WTC11 (cell line): ENCODE measurements at regions not wholly inside any gene's neighbourhood (a gene's known extent, or its start where the extent isn't known, plus 50 kb on each side); places are given as distances from the start of the nearest gene placed in this dataset.

ENCODE experiments used
- ATAC-seq: fragments of 200-7000 bp; cut with Tn5 transposase; 2 replicates; pipeline ENCODE4 v1.10.0; 2021; ENCODE audit warnings: mild to moderate bottlenecking, moderate library complexity
- CTCF ChIA-PET: fragments of 300-600 bp; sonication (Branson Sonifier 250); formaldehyde crosslinking; loops from one replicate; lab custom pipeline; 2021; ENCODE audit warnings: antibody characterized with exemption; lab: Charles Lee
- POLR2A ChIA-PET: fragments of 350-600 bp; sonication (Branson Sonifier 250); formaldehyde crosslinking; loops from one replicate; lab custom pipeline; 2021; ENCODE audit warnings: antibody characterized with exemption; lab: Charles Lee
- DNase-seq: peaks from one replicate; pipeline ENCODE4 v3.0.0; 2021; ENCODE audit warnings: low spot score
- H3K27ac Mint-ChIP-seq: 2 replicates; pipeline ENCODE4 v1.8.0; 2021; ENCODE audit warnings: mixed read lengths
- H3K27me3 Mint-ChIP-seq: 2 replicates; pipeline ENCODE4 v1.8.0; 2021; ENCODE audit warnings: low read depth, mild to moderate bottlenecking, moderate library complexity, mixed read lengths
- H3K36me3 Mint-ChIP-seq: 2 replicates; pipeline ENCODE4 v1.8.0; 2021; ENCODE audit warnings: mixed read lengths
- H3K4me1 Mint-ChIP-seq: 2 replicates; pipeline ENCODE4 v1.8.0; 2022; ENCODE audit warnings: mixed read lengths
- H3K4me3 Mint-ChIP-seq: 2 replicates; pipeline ENCODE4 v1.8.0; 2021; ENCODE audit warnings: mild to moderate bottlenecking, moderate library complexity, mixed read lengths
- H3K9me3 Mint-ChIP-seq: 2 replicates; pipeline ENCODE4 v1.8.0; 2021; ENCODE audit warnings: mixed read lengths
- E2F1 ChIP-seq: sonication (generic); formaldehyde crosslinking; IDR thresholded peaks from 2 replicates; pipeline ENCODE4 v1.8.0; 2022; ENCODE audit warnings: mild to moderate bottlenecking, missing genetic modification reagents
- ELF4 ChIP-seq: sonication (generic); formaldehyde crosslinking; IDR thresholded peaks from 2 replicates; pipeline ENCODE4 v1.8.1; 2022; ENCODE audit warnings: low read depth, mild to moderate bottlenecking, moderate library complexity, missing genetic modification reagents
- GRHL2 ChIP-seq: fragments of 250-450 bp; sonication (Bioruptor Pico); IDR thresholded peaks from 2 replicates; pipeline ENCODE4 v1.8.0; 2022; ENCODE audit warnings: mild to moderate bottlenecking, moderate library complexity; ENCODE audit not compliant: insufficient replicate concordance, severe bottlenecking
- GTF2I ChIP-seq: fragments of 250-450 bp; sonication (Bioruptor Pico); conservative IDR thresholded peaks from 2 replicates; pipeline ENCODE4 v1.4.0; 2021; ENCODE audit warnings: mild to moderate bottlenecking
- HMGA2 ChIP-seq: fragments of 250-450 bp; sonication (Bioruptor Pico); IDR thresholded peaks from 2 replicates; pipeline ENCODE4 v1.4.0; 2021; ENCODE audit warnings: mild to moderate bottlenecking, moderate library complexity
- HMGXB4 ChIP-seq: sonication (generic); formaldehyde crosslinking; IDR thresholded peaks from 2 replicates; pipeline ENCODE4 v1.8.1; 2023; ENCODE audit warnings: mild to moderate bottlenecking, moderate library complexity, missing genetic modification reagents
- JAZF1 ChIP-seq: fragments of 250-450 bp; sonication (Bioruptor Pico); IDR thresholded peaks from 2 replicates; pipeline ENCODE4 v1.9.0; 2021; ENCODE audit warnings: moderate library complexity, mild to moderate bottlenecking, inconsistent platforms
- MXD4 ChIP-seq: fragments of 250-450 bp; sonication (Bioruptor Pico); IDR thresholded peaks from 2 replicates; pipeline ENCODE4 v1.8.0; 2021; ENCODE audit warnings: mild to moderate bottlenecking, moderate library complexity, borderline replicate concordance
- MYBL2 ChIP-seq: sonication (generic); formaldehyde crosslinking; IDR thresholded peaks from 2 replicates; pipeline ENCODE4 v1.8.1; 2023; ENCODE audit warnings: mild to moderate bottlenecking, moderate library complexity, missing genetic modification reagents
- OVOL2 ChIP-seq: fragments of 250-450 bp; sonication (Bioruptor Pico); IDR thresholded peaks from 2 replicates; pipeline ENCODE4 v1.9.0; 2021; ENCODE audit warnings: mild to moderate bottlenecking, borderline replicate concordance
- RELA ChIP-seq: sonication (generic); formaldehyde crosslinking; IDR thresholded peaks from 2 replicates; pipeline ENCODE4 v1.8.1; 2022; ENCODE audit warnings: missing genetic modification reagents, mild to moderate bottlenecking, borderline replicate concordance
- TP53 ChIP-seq: sonication (generic); formaldehyde crosslinking; IDR thresholded peaks from 2 replicates; pipeline ENCODE4 v1.8.1; 2023; ENCODE audit warnings: mild to moderate bottlenecking, missing genetic modification reagents
- ZNF121 ChIP-seq: sonication (generic); formaldehyde crosslinking; IDR thresholded peaks from 2 replicates; pipeline ENCODE4 v1.8.0; 2023; ENCODE audit warnings: missing genetic modification reagents
- ZNF219 ChIP-seq: sonication (generic); formaldehyde crosslinking; IDR thresholded peaks from 2 replicates; pipeline ENCODE4 v1.8.0; 2023; ENCODE audit warnings: missing genetic modification reagents, mild to moderate bottlenecking, borderline replicate concordance
- ZNF281 ChIP-seq: sonication (generic); formaldehyde crosslinking; IDR thresholded peaks from 2 replicates; pipeline ENCODE4 v1.8.0; 2023; ENCODE audit warnings: mild to moderate bottlenecking, missing genetic modification reagents
- ZNF532 ChIP-seq: fragments of 250-450 bp; sonication (Bioruptor Pico); IDR thresholded peaks from 2 replicates; pipeline ENCODE4 v1.9.0; 2021; ENCODE audit warnings: mild to moderate bottlenecking, borderline replicate concordance
- TF ChIP-seq, protein P1 (sequence below): sonication (generic); formaldehyde crosslinking; conservative IDR thresholded peaks from 2 replicates; pipeline ENCODE4 v1.8.1; 2022; ENCODE audit warnings: mild to moderate bottlenecking, missing genetic modification reagents

GRCh38 chr17:21517538-21518293 lies 141.6 kb downstream of the KCNJ12 start:
- Mint-ChIP-seq H3K4me1 (peaks cover 14% of the 10 kb centered on the region), H3K27ac (no peak overlapping the region), H3K36me3 (no peaks in the 10 kb centered on the region), H3K9me3 (0 out of 2 replicates have a peak, but pooled peaks cover 3% of the 10 kb centered on the region)
- no peak for DNase-seq
- ChIA-PET CTCF (no interaction called here), POLR2A (no interaction called here)
- no peak for ATAC-seq
- TF ChIP-seq HMGA2 (no peak), ZNF219 (no peak), MXD4 (no peak), ELF4 (CRISPR knock-in tag) (no peak), GRHL2 (no peak), MYBL2 (CRISPR knock-in tag) (no peak), OVOL2 (CRISPR knock-in tag) (no peak), TP53 (CRISPR knock-in tag) (no peak), JAZF1 (CRISPR knock-in tag) (no peak), GTF2I (CRISPR knock-in tag) (no peak), ZNF532 (CRISPR knock-in tag) (no peak), RELA (CRISPR knock-in tag) (no peak), E2F1 (CRISPR knock-in tag) (no peak), ZNF121 (CRISPR knock-in tag) (no peak), ZNF281 (no peak), HMGXB4 (no peak)
- TF ChIP-seq, protein P1, sequence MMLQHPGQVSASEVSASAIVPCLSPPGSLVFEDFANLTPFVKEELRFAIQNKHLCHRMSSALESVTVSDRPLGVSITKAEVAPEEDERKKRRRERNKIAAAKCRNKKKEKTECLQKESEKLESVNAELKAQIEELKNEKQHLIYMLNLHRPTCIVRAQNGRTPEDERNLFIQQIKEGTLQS, result no peak
- TF ChIP-seq, all 79 proteins: peak for 0
- no peak overlapping the region for H3K4me3 Mint-ChIP-seq
- H3K27me3 Mint-ChIP-seq, result peaks cover 3% of the 10 kb centered on the region
